ENCODE measurements at regions not wholly inside any gene's neighbourhood (a gene's known extent, or its start where the extent isn't known, plus 50 kb on each side); places are given as distances from the start of the nearest gene placed in this dataset.

DNA sequence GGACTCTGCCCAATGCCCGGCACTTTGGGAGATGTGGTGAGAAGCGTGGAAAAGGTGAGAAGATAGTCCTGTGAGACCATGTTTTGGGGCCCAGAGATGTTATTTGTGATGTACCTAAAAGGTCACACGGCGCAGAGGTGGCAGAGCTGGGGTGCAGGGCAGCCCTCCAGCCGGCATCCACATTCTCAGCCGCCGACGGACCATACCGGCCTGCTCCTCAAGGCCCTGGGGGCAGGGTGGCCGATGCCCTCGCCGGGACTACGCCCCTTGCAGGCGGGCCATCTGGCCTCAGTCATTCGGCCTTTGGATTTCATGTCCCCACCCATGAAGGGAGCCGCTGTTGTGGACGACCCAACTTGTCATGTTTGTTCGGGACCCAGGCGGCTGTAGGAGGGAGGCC lies 131.4 kb upstream of the GSE1 start:
- TF ChIP-seq POLR2A (IDR thresholded peaks at IDR 0.05; ENCODE audit: low read depth, low read length): no peak
- no peak for DNase-seq (ENCODE audit: insufficient read length, low spot score)
- FAIRE-seq: no peak

DNA sequence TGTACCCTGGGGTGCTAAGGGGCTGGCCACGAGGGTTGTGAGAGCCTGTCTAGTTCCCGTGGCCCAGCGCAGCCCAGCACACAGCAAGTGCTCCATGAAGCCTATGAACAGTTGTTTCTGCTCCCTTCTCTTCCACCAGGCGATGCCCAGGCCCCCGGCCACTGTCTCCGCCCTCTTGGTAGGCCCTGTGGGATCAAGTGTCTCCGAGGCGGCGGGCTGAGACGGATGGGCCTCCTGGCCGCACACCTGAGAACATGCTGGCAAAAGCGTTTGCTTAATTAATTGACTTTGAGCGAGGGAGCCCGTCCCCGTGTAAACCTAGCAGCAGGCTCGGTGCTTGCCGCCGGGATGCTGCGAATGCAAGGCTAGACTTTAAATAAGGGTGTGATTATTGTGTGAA lies 129.7 kb upstream of the GSE1 start:
- FAIRE-seq: no peak
- TF ChIP-seq POLR2A (IDR thresholded peaks at IDR 0.05; ENCODE audit: low read depth, low read length): no peak
- DNase-seq (ENCODE audit: insufficient read length, low spot score): no peak

DNA sequence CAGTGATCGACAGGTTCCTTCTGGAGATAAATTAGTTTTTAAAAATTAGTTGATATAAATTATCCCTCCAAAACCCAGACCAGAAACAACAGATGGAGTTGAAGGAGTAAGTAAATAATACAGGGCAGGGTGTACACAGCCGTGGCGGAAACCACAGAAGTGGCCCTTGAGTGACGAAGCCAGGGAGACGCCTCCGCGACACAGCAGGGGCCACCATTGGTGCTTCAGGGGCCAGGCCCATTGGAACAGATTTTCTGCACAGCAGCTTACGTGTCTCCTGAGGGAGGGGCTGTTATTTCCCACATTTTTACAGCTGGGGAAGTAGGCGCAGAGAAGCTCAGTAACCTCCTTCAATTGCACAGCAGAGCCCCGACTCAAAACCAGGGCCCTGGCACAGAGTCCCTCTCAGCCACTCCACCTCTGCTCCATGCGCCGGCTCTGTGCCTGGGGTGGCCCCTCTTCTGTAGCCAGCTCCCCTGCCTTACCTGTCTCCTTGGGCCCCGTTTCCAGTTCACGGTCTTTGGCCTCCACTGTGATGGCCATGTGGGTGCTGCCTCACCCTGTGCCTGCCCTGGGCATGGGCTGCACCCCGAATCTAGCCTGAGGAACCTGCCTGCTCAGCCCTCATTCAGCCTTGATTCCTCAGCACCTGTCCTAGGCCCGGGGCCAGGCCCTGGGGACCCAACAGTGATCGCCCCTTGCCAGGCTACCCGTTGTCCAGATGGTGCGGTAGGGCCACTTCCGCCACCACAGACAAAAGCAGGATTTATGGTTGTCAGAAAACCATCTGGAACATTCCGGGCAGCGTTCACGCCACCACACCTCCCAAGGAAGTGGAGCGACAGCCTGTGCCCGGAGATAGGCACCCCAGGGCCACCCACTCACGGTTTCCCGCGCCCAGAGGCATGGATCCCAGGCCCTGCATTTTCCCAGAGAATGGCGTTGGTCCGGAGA lies 128.5 kb upstream of the GSE1 start:
- TF ChIP-seq POLR2A (IDR thresholded peaks at IDR 0.05; ENCODE audit: low read depth, low read length): no peak
- FAIRE-seq (no peak), DNase-seq (ENCODE audit: insufficient read length, low spot score) (no peak)

DNA sequence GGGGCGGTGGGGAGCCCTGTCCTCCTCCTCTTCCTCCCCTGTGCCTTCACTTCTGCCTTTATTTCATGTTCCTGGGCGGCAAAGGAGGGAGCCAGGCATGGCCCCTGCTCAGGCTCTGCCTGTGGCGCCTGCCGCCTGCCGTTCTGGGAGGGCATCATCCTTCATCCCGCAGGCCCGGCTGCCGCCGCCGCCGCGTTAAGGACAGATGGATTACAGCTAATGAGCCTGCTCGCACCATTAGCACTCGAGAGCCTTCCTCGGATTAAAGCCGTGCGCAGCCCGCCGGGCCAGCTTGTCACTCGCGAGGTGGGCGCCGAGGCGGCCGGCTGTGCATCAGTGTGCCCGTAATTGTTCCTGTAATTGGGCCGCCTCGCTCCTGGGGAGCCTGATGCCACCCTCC lies 127.7 kb upstream of the GSE1 start:
- no peak for FAIRE-seq
- TF ChIP-seq POLR2A (IDR thresholded peaks at IDR 0.05; ENCODE audit: low read depth, low read length): no peak
- DNase-seq (ENCODE audit: insufficient read length, low spot score): no peak

DNA sequence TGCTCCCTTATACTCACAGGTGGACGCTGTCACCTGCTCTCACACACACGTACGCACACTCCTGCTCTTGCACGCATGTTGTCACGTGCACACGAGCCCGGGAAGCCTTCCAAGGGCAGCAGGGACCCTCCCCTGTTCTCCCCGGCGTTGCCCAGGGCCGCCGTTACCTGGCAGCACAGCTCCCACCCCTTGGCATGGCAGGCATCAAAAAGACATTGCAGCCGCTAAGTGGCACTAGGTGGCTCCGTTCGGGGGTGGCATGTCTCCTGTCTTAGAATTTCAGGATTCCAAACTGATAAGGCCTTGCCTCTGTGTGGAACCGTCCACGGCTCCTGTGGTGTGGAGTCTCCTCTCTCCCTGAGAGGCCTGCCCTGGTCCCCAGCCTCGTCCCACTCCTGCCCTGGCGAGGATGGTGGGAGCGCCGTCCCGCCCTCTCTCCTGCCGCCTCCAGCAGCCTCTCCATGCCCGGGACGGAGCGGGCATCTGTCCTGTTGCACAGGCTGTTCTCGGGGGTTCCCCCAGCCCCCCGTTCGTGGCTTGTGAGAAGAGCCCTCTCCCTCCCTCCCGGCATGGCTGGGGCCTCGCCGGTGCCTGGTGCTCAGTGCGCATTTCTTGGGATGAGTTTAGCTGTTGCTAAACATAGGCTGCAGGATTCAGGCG lies 126.7 kb upstream of the GSE1 start:
- DNase-seq (ENCODE audit: insufficient read length, low spot score) (no peak), FAIRE-seq (no peak)
- TF ChIP-seq POLR2A (IDR thresholded peaks at IDR 0.05; ENCODE audit: low read depth, low read length): no peak

DNA sequence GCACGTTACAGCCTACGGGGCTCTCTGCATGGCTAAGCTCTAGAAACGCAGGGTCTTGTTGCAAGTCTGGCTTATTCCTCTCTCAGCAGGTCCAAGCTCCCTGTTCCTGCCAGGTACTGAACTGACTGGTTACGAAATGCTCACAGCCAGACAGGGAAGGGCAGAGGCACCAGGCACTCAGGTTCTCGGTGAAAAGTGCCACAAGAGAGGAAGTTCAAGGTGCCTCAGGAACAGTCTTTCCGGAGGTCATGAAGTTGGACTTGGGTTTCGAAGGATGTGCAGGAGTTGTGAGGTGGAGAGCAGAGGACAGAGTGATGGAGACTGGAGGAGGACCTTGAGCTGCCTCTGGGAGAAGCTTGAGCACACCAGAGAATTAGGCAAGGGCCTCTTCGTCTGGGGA lies 124.7 kb upstream of the GSE1 start:
- TF ChIP-seq POLR2A (IDR thresholded peaks at IDR 0.05; ENCODE audit: low read depth, low read length): no peak
- DNase-seq (ENCODE audit: insufficient read length, low spot score) (no peak), FAIRE-seq (no peak)

DNA sequence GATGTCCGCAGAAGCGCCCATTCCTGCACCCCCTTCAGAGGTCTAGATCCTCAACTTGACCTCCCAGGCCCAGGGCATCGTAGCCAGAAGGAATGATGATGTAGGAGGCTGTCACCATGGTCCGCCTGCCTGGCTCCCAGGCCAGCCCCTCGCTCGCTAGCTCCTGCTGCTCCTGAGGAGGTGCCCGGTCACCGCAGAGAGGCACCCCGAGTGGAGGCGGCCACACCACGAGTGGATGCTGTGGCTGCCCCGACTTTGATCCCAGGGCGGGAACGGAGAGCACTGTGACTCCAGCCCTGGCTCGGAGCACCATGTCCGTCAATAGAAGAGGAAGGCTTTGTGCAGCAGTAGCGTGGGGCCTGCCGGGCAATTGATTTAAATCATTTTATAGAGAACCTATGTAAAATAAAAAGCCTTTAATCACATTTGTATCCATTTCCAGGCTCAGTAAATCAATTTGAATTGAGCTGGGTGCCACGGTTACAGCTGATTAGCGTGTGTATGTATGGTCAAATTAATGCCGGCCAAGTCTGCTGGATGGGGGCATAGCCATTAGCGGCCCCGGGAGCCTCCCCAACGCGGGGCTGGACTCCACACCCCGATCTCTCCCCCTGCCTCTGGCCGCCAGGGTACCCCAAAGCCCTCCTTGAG lies 122.6 kb upstream of the GSE1 start:
- no peak for FAIRE-seq
- no peak for TF ChIP-seq POLR2A (IDR thresholded peaks at IDR 0.05; ENCODE audit: low read depth, low read length)
- DNase-seq (ENCODE audit: insufficient read length, low spot score): no peak

DNA sequence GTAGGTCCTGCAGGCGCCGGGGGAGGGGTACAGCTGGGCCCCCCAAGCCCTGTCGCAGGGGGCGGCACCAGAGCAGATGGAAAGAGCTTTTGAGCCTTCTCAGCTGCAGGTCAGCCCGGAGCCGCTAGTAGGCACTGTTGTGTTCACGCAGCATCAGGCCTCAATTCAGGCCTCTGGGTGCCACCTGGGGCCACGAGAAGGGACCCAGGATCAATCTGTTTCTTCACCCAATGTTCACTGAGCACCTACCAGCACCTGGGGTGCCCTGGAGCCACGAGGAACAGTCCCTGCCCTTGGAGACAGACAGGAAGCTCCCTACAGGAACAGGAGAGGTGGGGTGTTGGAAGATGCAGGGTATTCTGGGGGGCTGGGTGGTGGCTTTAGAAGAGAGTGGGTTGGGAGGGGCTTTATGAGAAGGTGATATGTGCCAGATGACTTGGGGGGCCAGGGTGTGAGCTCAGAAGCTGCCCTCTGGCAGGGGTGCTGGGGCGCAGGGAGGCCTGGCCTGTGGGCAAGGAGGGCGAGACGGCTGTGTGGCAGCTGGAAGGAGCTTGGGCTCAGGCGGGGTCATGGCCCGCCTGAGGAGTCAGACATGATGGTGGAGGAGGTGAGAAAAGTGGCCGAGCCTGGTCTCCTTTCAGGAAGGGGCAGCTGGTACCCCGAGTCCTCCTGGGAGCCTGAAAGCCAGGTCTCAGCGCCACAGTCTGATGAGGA lies 121.9 kb upstream of the GSE1 start:
- no peak for TF ChIP-seq POLR2A (IDR thresholded peaks at IDR 0.05; ENCODE audit: low read depth, low read length)
- no peak for DNase-seq (ENCODE audit: insufficient read length, low spot score)
- FAIRE-seq: no peak

DNA sequence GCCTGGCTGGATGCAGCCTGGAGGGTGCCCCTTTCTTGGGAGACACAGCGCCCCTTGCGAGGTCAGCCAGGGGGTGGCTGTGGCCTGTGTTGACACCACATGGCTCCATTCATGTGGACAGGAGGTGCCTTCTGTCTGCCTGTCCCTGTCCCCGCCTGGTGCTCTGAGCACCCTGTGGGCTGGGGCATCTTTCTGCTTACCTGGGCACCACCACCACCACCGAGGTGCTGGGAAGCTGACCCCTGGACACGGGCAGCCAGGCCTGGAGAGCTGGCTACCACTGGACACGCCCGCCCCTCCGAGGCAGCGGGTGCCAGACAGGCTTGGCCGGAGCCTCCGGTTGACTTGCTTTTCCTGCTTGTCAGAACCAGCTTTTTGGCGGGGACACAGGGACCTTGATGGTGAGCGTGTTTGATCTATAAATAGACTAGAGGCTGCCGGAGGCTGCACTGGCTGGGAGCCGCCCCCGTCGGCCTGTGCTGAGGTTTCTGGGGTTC lies 121.3 kb upstream of the GSE1 start:
- no peak for TF ChIP-seq POLR2A (IDR thresholded peaks at IDR 0.05; ENCODE audit: low read depth, low read length)
- no peak for DNase-seq (ENCODE audit: insufficient read length, low spot score)
- FAIRE-seq: no peak

DNA sequence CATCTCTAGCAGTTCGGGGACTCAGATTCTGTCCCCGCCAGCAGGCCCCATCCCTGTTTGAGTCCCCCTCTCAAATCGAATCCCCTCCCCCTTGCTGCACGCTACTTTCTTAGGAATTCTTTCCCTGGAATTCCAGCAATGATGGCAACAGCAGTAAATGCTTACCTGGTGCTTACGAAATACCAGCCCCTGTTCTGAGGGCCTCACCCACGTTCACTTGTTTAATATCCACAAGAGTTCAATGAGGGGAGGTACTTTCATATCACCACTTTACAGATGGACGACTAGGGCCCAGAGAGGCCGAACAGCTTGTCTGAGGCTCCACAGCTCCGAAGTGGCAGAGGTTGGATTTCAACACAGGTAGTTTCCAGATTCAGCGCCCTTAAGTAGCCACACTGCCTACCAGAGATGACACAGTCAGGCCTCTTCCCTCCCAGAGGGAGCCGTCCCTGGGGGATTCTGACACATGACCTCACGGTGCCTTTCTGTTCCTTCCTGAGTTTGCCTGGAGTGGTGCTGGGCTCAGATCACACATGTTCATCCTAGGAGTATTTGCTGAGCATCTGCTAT lies 120.7 kb upstream of the GSE1 start:
- DNase-seq (ENCODE audit: insufficient read length, low spot score) (no peak), FAIRE-seq (no peak)

DNA sequence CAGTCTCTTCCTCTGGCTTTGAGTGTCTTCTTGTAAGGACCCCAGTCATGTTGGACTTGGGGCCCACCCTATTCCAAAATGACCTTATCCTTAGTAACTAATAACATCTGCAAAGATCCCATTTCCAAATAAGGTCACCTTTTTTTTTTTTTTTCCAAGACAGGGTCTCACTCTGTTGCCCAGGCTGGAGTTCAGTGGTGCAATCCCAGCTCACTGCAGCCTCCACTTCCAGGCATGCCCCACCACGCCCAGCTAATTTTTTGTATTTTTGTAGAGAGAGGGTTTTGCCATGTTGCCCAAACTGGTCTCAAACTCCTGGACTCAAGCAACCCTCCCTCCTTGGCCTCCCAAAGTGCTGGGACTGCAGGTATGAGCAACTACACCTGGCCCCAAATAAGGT lies 118.8 kb upstream of the GSE1 start:
- FAIRE-seq (no peak), DNase-seq (ENCODE audit: insufficient read length, low spot score) (no peak)
- TF ChIP-seq POLR2A (IDR thresholded peaks at IDR 0.05; ENCODE audit: low read depth, low read length): no peak

More for the DNA sequence above, 120.7 kb upstream of the GSE1 start:
- TF ChIP-seq POLR2A (IDR thresholded peaks at IDR 0.05; ENCODE audit: low read depth, low read length): no peak

DNA sequence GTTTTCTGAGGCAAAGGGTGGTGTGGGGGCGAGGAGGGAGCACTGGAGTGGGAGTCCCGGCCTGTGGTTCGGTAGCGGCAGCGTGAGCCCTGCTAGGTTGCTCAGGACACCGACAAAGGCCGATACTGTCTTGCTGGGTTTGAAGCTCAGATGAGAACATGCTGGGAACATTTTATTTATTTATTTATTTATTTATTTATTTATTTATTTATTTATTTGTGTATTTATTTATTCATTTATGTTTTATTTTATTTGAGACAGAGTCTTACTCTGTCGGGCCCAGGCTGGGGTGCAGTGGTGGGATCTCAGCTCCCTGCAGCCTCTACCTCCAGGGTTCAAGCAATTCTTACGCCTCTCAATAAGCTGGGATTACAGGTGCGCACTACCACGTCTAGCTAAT lies 117.9 kb upstream of the GSE1 start:
- FAIRE-seq: no peak
- TF ChIP-seq POLR2A (IDR thresholded peaks at IDR 0.05; ENCODE audit: low read depth, low read length): no peak

DNA sequence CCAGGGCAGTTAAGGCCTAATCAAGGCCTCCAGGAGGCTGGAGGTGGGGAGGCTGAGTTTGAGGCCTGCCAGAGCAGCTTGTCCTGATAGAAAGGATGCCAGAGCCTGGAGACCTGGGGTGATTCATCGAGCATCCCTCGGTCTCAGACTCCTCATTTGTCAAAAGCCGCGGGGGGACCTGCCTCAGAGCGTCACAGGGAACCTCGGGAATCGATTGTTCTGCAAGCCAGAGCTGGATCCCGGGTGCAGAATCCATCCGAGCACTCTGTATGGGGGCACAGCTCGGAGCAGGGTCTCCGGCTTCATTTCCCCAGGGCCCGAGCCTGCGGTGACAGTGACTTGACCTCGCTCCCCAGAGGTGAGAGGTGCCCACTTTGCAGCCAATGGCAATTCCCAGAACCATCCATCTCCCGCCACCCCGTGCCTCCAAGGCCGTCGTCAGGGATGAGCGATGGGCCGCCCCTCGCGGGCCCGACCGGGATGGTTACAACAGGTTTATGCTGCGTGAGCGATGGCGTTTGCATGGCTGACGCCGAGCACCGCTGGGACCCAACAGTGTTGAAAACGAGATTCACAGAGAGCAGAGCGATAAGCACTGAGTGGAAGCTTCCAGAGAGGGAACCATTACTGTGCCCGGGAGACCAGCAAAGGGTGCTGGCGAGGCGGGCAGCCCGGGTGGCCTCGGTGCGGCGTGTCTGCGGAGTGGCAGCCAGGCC lies 117.1 kb upstream of the GSE1 start:
- TF ChIP-seq POLR2A (IDR thresholded peaks at IDR 0.05; ENCODE audit: low read depth, low read length): no peak
- FAIRE-seq (no peak), DNase-seq (ENCODE audit: insufficient read length, low spot score) (no peak)

More for the DNA sequence above, 117.9 kb upstream of the GSE1 start:
- DNase-seq (ENCODE audit: insufficient read length, low spot score): no peak
